CD4-positive, alpha-beta memory T cell (primary cell): ENCODE measurements at regions not wholly inside any gene's neighbourhood (a gene's known extent, or its start where the extent isn't known, plus 50 kb on each side); places are given as distances from the start of the nearest gene placed in this dataset.

Experiments used
- CTCF ChIA-PET: fragments of 350-600 bp; sonication (Branson Sonifier 250); formaldehyde crosslinking; loops from one replicate; lab custom pipeline; 2021; ENCODE audit warnings: inconsistent platforms; ENCODE audit not compliant: partially characterized antibody; lab: Charles Lee
- POLR2A ChIA-PET: fragments of 350-600 bp; sonication (Branson Sonifier 250); formaldehyde crosslinking; loops from one replicate; lab custom pipeline; 2021; ENCODE audit not compliant: partially characterized antibody; lab: Charles Lee
- DNase-seq, 5 donors: peaks; one replicate each; pipeline versions ENCODE4 v3.0.0 to v3.0.0-alpha.2; 2020 to 2022; ENCODE audit warnings: mixed read lengths in 1 of 5
- H3K27ac ChIP-seq: one replicate; pipeline ENCODE4 v1.7.0; 2013; ENCODE audit warnings: low read depth, low read length
- H3K27me3 ChIP-seq: 2 replicates; pipeline ENCODE4 v1.7.0; 2013; ENCODE audit warnings: mild to moderate bottlenecking, low read length, moderate library complexity; ENCODE audit not compliant: insufficient read depth
- H3K36me3 ChIP-seq: 2 replicates; pipeline ENCODE4 v1.7.0; 2013; ENCODE audit warnings: mild to moderate bottlenecking, low read length, moderate library complexity; ENCODE audit not compliant: insufficient read depth
- H3K4me1 ChIP-seq: 2 replicates; pipeline ENCODE4 v1.7.0; 2013; ENCODE audit warnings: mild to moderate bottlenecking, low read length, moderate library complexity; ENCODE audit not compliant: insufficient read depth
- H3K4me3 ChIP-seq, 2 donors: one replicate each; pipeline ENCODE4 v1.7.0; 2013; ENCODE audit warnings: low read length in 2 of 2, mild to moderate bottlenecking in 1 of 2
- H3K9me3 ChIP-seq, 2 donors: one replicate each; pipeline ENCODE4 v1.7.0; 2013; ENCODE audit warnings: low read length in 2 of 2, control low read depth in 1 of 2; ENCODE audit not compliant: control insufficient read depth in 1 of 2
- H3K27ac Mint-ChIP-seq, 7 donors: one replicate each; pipeline ENCODE4 v1.8.0; 2020 to 2021; ENCODE audit warnings: mixed read lengths in 7 of 7, mild to moderate bottlenecking in 6 of 7, inconsistent platforms in 3 of 7, moderate library complexity in 3 of 7
- H3K27me3 Mint-ChIP-seq, 2 donors: one replicate each; pipeline ENCODE4 v1.8.0; 2020 to 2021; ENCODE audit warnings: mixed read lengths in 2 of 2
- H3K36me3 Mint-ChIP-seq, 2 donors: one replicate each; pipeline ENCODE4 v1.8.0; 2020 to 2021; ENCODE audit warnings: mixed read lengths in 2 of 2, inconsistent platforms in 1 of 2, mild to moderate bottlenecking in 1 of 2
- H3K4me1 Mint-ChIP-seq, 4 donors: one replicate each; pipeline ENCODE4 v1.8.0; 2020 to 2021; ENCODE audit warnings: mixed read lengths in 4 of 4, mild to moderate bottlenecking in 1 of 4
- H3K4me3 Mint-ChIP-seq, 8 donors: one replicate each; pipeline ENCODE4 v1.8.0; 2020 to 2021; ENCODE audit warnings: mixed read lengths in 8 of 8, mild to moderate bottlenecking in 7 of 8, moderate library complexity in 6 of 8, inconsistent platforms in 3 of 8
- H3K9me3 Mint-ChIP-seq, 8 donors: one replicate each; pipeline ENCODE4 v1.8.0; 2020 to 2021; ENCODE audit warnings: mixed read lengths in 8 of 8, mild to moderate bottlenecking in 5 of 8, inconsistent platforms in 3 of 8, moderate library complexity in 1 of 8
- intact Hi-C: fragments of 100-400 bp; cut with micrococcal nuclease; formaldehyde crosslinking; loops from one replicate; pipeline ENCODE4 v1.15.1; 2023

GRCh38 chr6:140140891-140141290 is 766.4 kb upstream of the CITED2 start:
- intact Hi-C loops, result no loop called here
- no peak overlapping the region for H3K4me3 ChIP-seq
- no peak overlapping the region for H3K27ac ChIP-seq
- Mint-ChIP-seq H3K4me1 (no peaks in the 10 kb centered on the region), H3K36me3 (no peaks in the 10 kb centered on the region), H3K27ac (no peak overlapping the region), H3K9me3 (peaks cover 0 to 2% (median 0%) of the 10 kb centered on the region in 8 donors), H3K27me3 (peaks cover 0 to 1% of the 10 kb centered on the region in 2 donors), H3K4me3 (no peak overlapping the region)
- no peak for DNase-seq
- H3K27me3 ChIP-seq, result no peaks in the 10 kb centered on the region
- H3K36me3 ChIP-seq, result no peaks in the 10 kb centered on the region
- ChIA-PET CTCF (no interaction called here), POLR2A (no interaction called here)
- no peaks in the 10 kb centered on the region for H3K9me3 ChIP-seq
- H3K4me1 ChIP-seq, result no peaks in the 10 kb centered on the region

GRCh38 chr6:140138311-140139010 is 764.0 kb upstream of the CITED2 start:
- H3K4me1 ChIP-seq, result no peaks in the 10 kb centered on the region
- Mint-ChIP-seq H3K36me3 (no peaks in the 10 kb centered on the region), H3K4me3 (no peak overlapping the region), H3K27ac (no peak overlapping the region), H3K4me1 (no peaks in the 10 kb centered on the region), H3K27me3 (no peaks in the 10 kb centered on the region), H3K9me3 (peaks cover 0 to 11% (median 2%) of the 10 kb centered on the region in 8 donors)
- POLR2A ChIA-PET, result no interaction called here
- CTCF ChIA-PET, result no interaction called here
- no peak for DNase-seq
- no peaks in the 10 kb centered on the region for H3K27me3 ChIP-seq
- H3K9me3 ChIP-seq, result no peaks in the 10 kb centered on the region
- intact Hi-C loops, result no loop called here
- no peaks in the 10 kb centered on the region for H3K36me3 ChIP-seq
- H3K4me3 ChIP-seq, result no peak overlapping the region
- no peak overlapping the region for H3K27ac ChIP-seq

GRCh38 chr6:140134224-140134623 is 759.8 kb upstream of the CITED2 start:
- Histone ChIP-seq H3K36me3 (no peaks in the 10 kb centered on the region), H3K4me1 (no peaks in the 10 kb centered on the region), H3K27ac (no peak overlapping the region), H3K9me3 (peaks cover 0 to under 1% of the 10 kb centered on the region in 2 donors), H3K4me3 (no peak overlapping the region), H3K27me3 (no peaks in the 10 kb centered on the region)
- CTCF ChIA-PET, result no interaction called here
- intact Hi-C loops, result no loop called here
- Mint-ChIP-seq H3K9me3 (peaks cover 2 to 21% (median 15%) of the 10 kb centered on the region in 8 donors), H3K4me1 (no peaks in the 10 kb centered on the region), H3K27me3 (no peaks in the 10 kb centered on the region), H3K36me3 (peaks cover 0 to under 1% of the 10 kb centered on the region in 2 donors), H3K4me3 (no peak overlapping the region), H3K27ac (no peak overlapping the region)
- no peak for DNase-seq
- POLR2A ChIA-PET, result no interaction called here

DNA sequence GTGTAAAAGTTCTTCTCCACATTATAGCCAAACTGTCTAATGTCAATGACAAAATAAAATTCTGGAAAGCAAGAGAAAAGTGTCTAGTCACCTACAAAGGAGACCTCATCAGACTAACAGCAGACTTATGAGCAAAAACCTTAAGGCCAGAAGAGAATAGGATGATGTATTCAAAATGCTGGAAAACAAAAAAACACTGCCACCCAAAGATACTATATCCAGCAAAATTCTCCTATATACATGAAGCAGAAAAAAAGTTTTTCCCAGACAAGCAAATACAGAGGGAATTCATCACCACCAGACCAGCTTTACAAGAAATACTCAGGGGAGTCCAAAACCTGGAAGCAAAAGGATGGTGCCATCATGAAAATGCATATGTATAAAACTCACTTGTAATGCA is 755.6 kb upstream of the CITED2 start:
- CTCF ChIA-PET, result no interaction called here
- Histone ChIP-seq H3K27me3 (no peaks in the 10 kb centered on the region), H3K9me3 (peaks cover 0 to 4% of the 10 kb centered on the region in 2 donors), H3K4me3 (no peak overlapping the region), H3K4me1 (no peaks in the 10 kb centered on the region), H3K36me3 (no peaks in the 10 kb centered on the region), H3K27ac (no peak overlapping the region)
- DNase-seq, result no peak
- H3K4me1 Mint-ChIP-seq, result no peaks in the 10 kb centered on the region
- H3K27me3 Mint-ChIP-seq, result peaks cover 0 to 1% of the 10 kb centered on the region in 2 donors
- H3K36me3 Mint-ChIP-seq, result peaks cover 0 to 3% of the 10 kb centered on the region in 2 donors
- POLR2A ChIA-PET, result no interaction called here
- H3K27ac Mint-ChIP-seq, result no peak overlapping the region
- intact Hi-C loops, result no loop called here
- H3K9me3 Mint-ChIP-seq, result peaks cover 2 to 36% (median 24%) of the 10 kb centered on the region in 8 donors
- H3K4me3 Mint-ChIP-seq, result no peak overlapping the region

DNA sequence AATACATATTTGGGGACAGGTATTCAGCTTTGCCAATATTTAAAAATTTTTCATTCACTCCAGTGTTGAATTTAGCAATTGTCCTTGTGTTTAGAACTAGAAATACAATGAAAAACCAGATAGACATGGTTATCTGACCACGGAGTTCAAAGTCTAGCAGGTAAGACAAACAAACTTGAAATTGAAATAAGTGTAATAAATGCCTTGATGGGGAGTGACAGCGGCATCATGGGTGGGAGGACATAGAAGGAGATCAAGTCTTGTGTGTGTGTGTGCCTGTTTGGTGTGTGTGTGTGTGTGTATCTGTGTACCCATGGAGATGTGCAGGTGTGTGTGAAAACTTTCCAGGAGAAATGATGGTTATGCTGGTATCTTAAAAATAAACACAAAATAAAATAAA is 750.0 kb upstream of the CITED2 start:
- Histone ChIP-seq H3K27me3 (no peaks in the 10 kb centered on the region), H3K9me3 (peaks cover 0 to 4% of the 10 kb centered on the region in 2 donors), H3K4me3 (no peak overlapping the region), H3K4me1 (no peaks in the 10 kb centered on the region), H3K27ac (no peak overlapping the region), H3K36me3 (no peaks in the 10 kb centered on the region)
- no peak for DNase-seq
- H3K36me3 Mint-ChIP-seq, result peaks cover 0 to 3% of the 10 kb centered on the region in 2 donors
- H3K4me1 Mint-ChIP-seq, result no peaks in the 10 kb centered on the region
- peaks cover 3 to 20% (median 14%) of the 10 kb centered on the region in 8 donors for H3K9me3 Mint-ChIP-seq
- no peak overlapping the region for H3K27ac Mint-ChIP-seq
- intact Hi-C loops, result no loop called here
- no peak overlapping the region for H3K4me3 Mint-ChIP-seq
- peaks cover 0 to 3% of the 10 kb centered on the region in 2 donors for H3K27me3 Mint-ChIP-seq
- ChIA-PET CTCF (no interaction called here), POLR2A (no interaction called here)

DNA sequence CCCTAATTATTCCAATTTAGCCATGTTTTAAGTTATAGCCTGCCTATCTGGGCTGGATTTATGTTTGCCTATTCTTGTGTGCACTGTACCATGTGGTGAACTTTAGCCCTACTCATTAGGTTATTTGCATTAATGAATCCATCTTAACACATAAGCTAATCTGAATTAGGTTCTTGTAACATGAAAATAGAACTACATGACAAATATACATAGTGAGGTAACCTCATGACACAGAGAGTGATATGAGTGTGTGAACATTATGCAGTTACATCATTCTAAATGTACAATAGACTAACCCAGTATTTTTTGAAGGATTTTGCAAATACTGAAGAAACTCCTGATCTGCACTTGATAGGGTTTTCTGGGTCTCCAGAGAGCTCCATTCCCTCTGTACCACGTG is 733.7 kb upstream of the CITED2 start:
- POLR2A ChIA-PET, result no interaction called here
- intact Hi-C loops, result loop anchor here (10.0 kb wide), 1 partner anchor 733 kb away; the partner anchor contains the start of gene CITED2
- H3K27ac Mint-ChIP-seq, result no peak overlapping the region

DNA sequence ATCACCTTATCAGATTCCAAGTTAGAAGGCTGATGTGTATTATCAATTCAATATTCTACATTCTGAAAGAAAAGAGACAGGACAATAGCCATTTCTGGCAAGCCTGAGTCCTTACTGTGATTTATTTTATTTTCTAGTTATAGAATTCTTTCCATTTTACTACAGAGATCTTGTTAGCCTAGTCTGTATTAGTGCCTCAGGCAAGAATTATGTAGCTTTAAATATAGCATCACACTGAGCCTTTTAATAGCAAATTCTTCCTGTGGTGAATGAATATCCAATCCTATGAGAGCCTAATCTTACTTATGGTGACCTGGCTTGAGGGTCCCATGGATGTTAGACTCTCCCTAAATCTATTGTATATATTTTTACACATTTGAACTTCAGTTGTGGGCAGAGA is 732.8 kb upstream of the CITED2 start:
- intact Hi-C loops, result loop anchor here (10.0 kb wide), 1 partner anchor 732 kb away; the partner anchor contains the start of gene CITED2
- H3K4me3 ChIP-seq, result no peak overlapping the region
- ChIA-PET CTCF (no interaction called here), POLR2A (no interaction called here)
- Mint-ChIP-seq H3K9me3 (no peaks in the 10 kb centered on the region), H3K4me1 (no peaks in the 10 kb centered on the region), H3K27ac (no peak overlapping the region), H3K27me3 (peaks cover 0 to 9% of the 10 kb centered on the region in 2 donors), H3K4me3 (no peak overlapping the region), H3K36me3 (no peaks in the 10 kb centered on the region)
- H3K9me3 ChIP-seq, result no peaks in the 10 kb centered on the region
- no peak for DNase-seq
- H3K27ac ChIP-seq, result no peak overlapping the region
- H3K36me3 ChIP-seq, result no peaks in the 10 kb centered on the region
- no peaks in the 10 kb centered on the region for H3K4me1 ChIP-seq
- H3K27me3 ChIP-seq, result no peaks in the 10 kb centered on the region

More for the DNA sequence above, 733.7 kb upstream of the CITED2 start:
- peaks cover 2 to 12% of the 10 kb centered on the region in 2 donors for H3K27me3 Mint-ChIP-seq
- H3K9me3 Mint-ChIP-seq, result peaks cover 0 to 2% (median 0%) of the 10 kb centered on the region in 8 donors
- no peak overlapping the region for H3K4me3 ChIP-seq
- no peaks in the 10 kb centered on the region for H3K4me1 Mint-ChIP-seq
- DNase-seq, result no peak
- CTCF ChIA-PET, result no interaction called here
- H3K4me3 Mint-ChIP-seq, result no peak overlapping the region
- no peaks in the 10 kb centered on the region for H3K27me3 ChIP-seq
- H3K36me3 Mint-ChIP-seq, result no peaks in the 10 kb centered on the region
- H3K36me3 ChIP-seq, result no peaks in the 10 kb centered on the region
- no peaks in the 10 kb centered on the region for H3K9me3 ChIP-seq
- H3K27ac ChIP-seq, result no peak overlapping the region
- H3K4me1 ChIP-seq, result no peaks in the 10 kb centered on the region
